Neural crest cell (in vitro differentiated cells): ENCODE measurements at regions not wholly inside any gene's neighbourhood (a gene's known extent, or its start where the extent isn't known, plus 50 kb on each side); places are given as distances from the start of the nearest gene placed in this dataset.

Experiments
- DNase-seq: peaks from one replicate; pipeline ENCODE4 v3.0.0; 2021; ENCODE audit warnings: low read depth, mixed read lengths, low spot score
- H3K27ac Mint-ChIP-seq: one replicate; pipeline ENCODE4 v1.8.0; 2021; ENCODE audit warnings: mild to moderate bottlenecking, mixed read lengths; ENCODE audit not compliant: unreplicated experiment
- H3K27me3 Mint-ChIP-seq: 2 replicates; pipeline ENCODE4 v1.8.0; 2021; ENCODE audit warnings: low read depth, mild to moderate bottlenecking, mixed read lengths
- H3K36me3 Mint-ChIP-seq: 2 replicates; pipeline ENCODE4 v1.8.0; 2021; ENCODE audit warnings: low read depth, mild to moderate bottlenecking, mixed read lengths
- H3K4me1 Mint-ChIP-seq: 2 replicates; pipeline ENCODE4 v1.8.0; 2021; ENCODE audit warnings: mixed read lengths
- H3K4me3 Mint-ChIP-seq: one replicate; pipeline ENCODE4 v1.8.0; 2021; ENCODE audit warnings: mild to moderate bottlenecking, mixed read lengths
- H3K9me3 Mint-ChIP-seq: 2 replicates; pipeline ENCODE4 v1.8.0; 2021; ENCODE audit warnings: mixed read lengths
- TF ChIP-seq, protein P1 (sequence below): fragments of 200-600 bp; sonication (generic); conservative IDR thresholded peaks from 2 replicates; pipeline ENCODE4 v1.5.0; 2021; ENCODE audit warnings: antibody characterized with exemption, mild to moderate bottlenecking

DNA sequence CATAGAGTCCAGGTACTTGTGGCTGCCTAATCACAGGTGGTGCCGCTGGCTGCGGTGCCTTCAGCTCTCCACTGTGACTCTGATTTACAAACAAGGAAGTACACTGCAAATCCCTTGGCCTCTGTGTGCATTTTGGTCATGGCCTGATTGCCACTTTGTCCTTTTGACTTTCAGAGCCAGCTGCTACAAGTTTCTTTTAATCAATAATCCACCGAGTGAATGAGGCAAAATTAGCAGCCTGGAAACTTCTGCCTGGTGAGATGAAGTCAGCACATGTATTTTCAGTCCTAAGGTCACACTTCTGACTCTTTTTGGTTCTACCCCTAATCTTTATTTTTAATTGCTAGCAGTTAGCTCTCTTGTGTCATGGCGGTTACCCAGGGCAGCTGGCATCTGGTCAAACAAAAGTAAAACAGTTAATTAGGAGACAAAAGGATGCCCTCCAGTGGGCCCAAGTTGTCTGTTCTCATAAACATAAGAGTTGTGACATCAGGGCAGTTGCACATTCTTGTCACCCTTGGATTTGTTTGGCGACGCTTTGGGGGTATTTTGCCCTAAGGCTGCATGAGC lies 62.3 kb upstream of the LNX1 start:
- Mint-ChIP-seq H3K9me3 (no peaks in the 10 kb centered on the region), H3K4me1 (peaks cover 10% of the 10 kb centered on the region), H3K36me3 (no peaks in the 10 kb centered on the region), H3K27ac (no peak overlapping the region), H3K27me3 (peaks cover 7% of the 10 kb centered on the region), H3K4me3 (no peak overlapping the region)
- no peak for DNase-seq
- TF ChIP-seq, protein P1, sequence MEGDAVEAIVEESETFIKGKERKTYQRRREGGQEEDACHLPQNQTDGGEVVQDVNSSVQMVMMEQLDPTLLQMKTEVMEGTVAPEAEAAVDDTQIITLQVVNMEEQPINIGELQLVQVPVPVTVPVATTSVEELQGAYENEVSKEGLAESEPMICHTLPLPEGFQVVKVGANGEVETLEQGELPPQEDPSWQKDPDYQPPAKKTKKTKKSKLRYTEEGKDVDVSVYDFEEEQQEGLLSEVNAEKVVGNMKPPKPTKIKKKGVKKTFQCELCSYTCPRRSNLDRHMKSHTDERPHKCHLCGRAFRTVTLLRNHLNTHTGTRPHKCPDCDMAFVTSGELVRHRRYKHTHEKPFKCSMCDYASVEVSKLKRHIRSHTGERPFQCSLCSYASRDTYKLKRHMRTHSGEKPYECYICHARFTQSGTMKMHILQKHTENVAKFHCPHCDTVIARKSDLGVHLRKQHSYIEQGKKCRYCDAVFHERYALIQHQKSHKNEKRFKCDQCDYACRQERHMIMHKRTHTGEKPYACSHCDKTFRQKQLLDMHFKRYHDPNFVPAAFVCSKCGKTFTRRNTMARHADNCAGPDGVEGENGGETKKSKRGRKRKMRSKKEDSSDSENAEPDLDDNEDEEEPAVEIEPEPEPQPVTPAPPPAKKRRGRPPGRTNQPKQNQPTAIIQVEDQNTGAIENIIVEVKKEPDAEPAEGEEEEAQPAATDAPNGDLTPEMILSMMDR, result no peak

DNA sequence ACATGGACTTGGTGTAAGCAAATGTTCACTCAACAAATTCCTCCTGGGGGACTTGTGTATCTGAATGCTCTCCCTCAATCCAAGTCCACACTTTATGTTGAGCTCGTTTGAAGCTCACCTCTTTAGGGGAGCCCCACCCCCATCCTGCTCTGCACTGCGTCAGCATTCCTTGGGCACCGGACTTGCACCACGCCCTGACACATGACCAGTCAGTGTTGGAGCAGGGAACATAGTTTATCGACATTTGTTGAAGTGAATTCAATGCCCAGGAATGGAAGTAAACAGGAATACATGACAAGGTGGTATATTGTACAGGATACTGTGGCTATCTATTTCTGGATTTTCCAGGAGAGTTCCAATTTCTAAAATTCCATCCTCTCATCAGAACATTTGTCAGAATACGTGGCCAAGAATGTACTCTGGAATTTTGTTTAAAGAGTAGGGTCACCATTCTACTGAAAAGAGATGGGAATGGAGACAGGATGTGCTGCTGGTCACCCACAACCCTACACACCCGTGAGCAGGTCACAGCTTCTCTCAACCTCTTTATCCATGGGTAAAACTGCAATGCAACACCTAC lies 60.0 kb upstream of the LNX1 start:
- TF ChIP-seq, protein P1, result no peak
- no peak for DNase-seq
- no peak overlapping the region for H3K4me3 Mint-ChIP-seq
- H3K27ac Mint-ChIP-seq, result no peak overlapping the region
- peaks cover 7% of the 10 kb centered on the region for H3K27me3 Mint-ChIP-seq
- H3K36me3 Mint-ChIP-seq, result no peaks in the 10 kb centered on the region
- no peaks in the 10 kb centered on the region for H3K9me3 Mint-ChIP-seq
- H3K4me1 Mint-ChIP-seq, result peaks cover 14% of the 10 kb centered on the region

DNA sequence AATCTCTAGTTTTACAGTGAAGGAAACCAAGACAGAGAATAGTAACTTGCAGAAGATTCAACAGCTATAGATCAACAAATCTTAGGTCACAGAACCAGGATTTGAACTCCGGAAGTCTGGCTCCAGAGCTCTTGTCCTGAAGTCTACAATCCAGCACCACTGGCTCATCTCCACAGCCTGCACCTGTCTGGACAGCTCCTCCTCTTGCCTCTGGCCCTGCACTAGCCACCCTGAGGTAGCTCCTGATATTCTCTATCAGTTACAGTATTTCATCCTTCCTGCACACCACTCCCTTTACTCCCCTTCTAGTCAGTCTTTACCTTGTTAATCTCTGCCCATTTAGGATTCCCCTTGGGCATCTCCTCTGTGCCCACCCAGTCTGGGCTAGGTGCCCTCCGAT lies 58.1 kb upstream of the LNX1 start:
- Mint-ChIP-seq H3K27me3 (peaks cover 3% of the 10 kb centered on the region), H3K4me3 (no peak overlapping the region), H3K4me1 (peaks cover 14% of the 10 kb centered on the region), H3K36me3 (no peaks in the 10 kb centered on the region), H3K9me3 (no peaks in the 10 kb centered on the region), H3K27ac (no peak overlapping the region)
- TF ChIP-seq, protein P1, result no peak
- DNase-seq, result no peak

DNA sequence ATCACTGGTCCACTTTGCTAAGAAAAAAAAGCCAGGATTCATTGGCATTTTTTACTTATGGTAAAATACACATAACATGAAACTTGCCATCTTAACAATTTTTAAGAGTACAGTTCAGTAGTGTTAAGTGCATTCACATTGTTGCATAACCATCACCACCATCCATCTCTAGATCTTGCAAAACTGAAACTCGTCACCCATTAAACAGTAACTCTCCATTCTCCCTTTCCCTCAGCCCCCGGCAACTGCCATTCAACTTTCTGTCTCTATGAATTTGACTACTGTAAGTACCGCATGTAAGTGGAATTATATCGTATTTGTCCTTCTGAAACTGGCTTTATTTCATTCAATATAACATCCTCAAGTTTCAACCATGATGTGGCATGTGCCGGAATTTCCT lies 56.3 kb upstream of the LNX1 start:
- DNase-seq, result no peak
- Mint-ChIP-seq H3K9me3 (no peaks in the 10 kb centered on the region), H3K27ac (no peak overlapping the region), H3K4me1 (peaks cover 7% of the 10 kb centered on the region), H3K27me3 (peaks cover 2% of the 10 kb centered on the region), H3K36me3 (no peaks in the 10 kb centered on the region), H3K4me3 (no peak overlapping the region)
- TF ChIP-seq, protein P1, result no peak

DNA sequence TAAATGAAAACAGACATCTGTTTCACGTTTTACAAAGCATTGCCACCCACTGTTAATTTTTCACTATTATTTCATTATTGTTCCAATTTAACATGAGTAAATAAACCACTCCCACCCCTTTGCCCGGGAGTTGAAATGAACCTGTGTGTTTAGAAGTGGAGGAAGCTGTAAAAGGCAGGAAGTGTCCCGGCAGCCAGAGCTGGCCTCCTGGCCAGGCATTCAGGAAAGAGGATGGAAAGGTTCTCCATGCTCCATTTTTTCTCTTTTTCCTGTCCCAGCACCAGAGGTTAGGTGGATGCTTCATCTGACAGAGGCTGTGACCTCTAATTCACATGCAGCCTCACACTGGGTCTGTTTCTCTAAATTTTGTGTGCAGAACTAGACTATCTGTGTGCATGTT lies 55.5 kb upstream of the LNX1 start:
- TF ChIP-seq, protein P1, result no peak
- no peak for DNase-seq
- no peaks in the 10 kb centered on the region for H3K27me3 Mint-ChIP-seq
- H3K4me1 Mint-ChIP-seq, result peaks cover 7% of the 10 kb centered on the region
- no peak overlapping the region for H3K4me3 Mint-ChIP-seq
- H3K36me3 Mint-ChIP-seq, result no peaks in the 10 kb centered on the region
- no peaks in the 10 kb centered on the region for H3K9me3 Mint-ChIP-seq
- no peak overlapping the region for H3K27ac Mint-ChIP-seq
